ENCODE measurements at regions not wholly inside any gene's neighbourhood (a gene's known extent, or its start where the extent isn't known, plus 50 kb on each side); places are given as distances from the start of the nearest gene placed in this dataset.

DNA sequence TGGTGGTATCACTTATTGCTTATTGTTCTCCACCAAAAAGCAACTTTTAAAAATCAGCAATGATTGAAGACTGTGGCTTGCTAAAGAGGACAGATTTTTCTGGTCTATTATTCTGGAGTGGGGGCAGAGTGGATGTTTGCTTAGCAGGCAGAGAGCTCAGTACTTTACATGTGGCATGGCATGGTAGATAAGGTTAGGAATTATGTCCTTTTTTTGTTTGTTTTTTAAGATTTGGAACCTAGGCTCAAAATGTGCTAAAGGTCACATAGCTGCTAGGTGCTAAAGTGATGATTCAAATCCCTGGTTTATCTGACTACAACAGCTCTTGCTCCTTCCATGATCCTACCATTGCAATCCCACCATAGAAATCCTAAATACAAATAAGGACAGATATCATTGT is 331.0 kb upstream of the ADAMTS9 start:
- H3K4me1 Mint-ChIP-seq (ENCODE audit: low read depth): no peaks in the 10 kb centered on the region
- no peak overlapping the region for H3K4me3 Mint-ChIP-seq (ENCODE audit: unreplicated experiment)
- no peaks in the 10 kb centered on the region for H3K27me3 Mint-ChIP-seq (ENCODE audit: low read depth)
- peaks cover 2% of the 10 kb centered on the region for H3K36me3 Mint-ChIP-seq (ENCODE audit: low read depth)
- TF ChIP-seq, protein P1, sequence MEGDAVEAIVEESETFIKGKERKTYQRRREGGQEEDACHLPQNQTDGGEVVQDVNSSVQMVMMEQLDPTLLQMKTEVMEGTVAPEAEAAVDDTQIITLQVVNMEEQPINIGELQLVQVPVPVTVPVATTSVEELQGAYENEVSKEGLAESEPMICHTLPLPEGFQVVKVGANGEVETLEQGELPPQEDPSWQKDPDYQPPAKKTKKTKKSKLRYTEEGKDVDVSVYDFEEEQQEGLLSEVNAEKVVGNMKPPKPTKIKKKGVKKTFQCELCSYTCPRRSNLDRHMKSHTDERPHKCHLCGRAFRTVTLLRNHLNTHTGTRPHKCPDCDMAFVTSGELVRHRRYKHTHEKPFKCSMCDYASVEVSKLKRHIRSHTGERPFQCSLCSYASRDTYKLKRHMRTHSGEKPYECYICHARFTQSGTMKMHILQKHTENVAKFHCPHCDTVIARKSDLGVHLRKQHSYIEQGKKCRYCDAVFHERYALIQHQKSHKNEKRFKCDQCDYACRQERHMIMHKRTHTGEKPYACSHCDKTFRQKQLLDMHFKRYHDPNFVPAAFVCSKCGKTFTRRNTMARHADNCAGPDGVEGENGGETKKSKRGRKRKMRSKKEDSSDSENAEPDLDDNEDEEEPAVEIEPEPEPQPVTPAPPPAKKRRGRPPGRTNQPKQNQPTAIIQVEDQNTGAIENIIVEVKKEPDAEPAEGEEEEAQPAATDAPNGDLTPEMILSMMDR (IDR thresholded peaks at IDR 0.05): no peak
- H3K9me3 Mint-ChIP-seq (ENCODE audit: low read depth): peaks cover 1% of the 10 kb centered on the region
- DNase-seq (ENCODE audit: low spot score): no peak
- H3K27ac Mint-ChIP-seq (ENCODE audit: unreplicated experiment): no peak overlapping the region

- Mint-ChIP-seq H3K36me3 (ENCODE audit: low read depth) (peaks cover 2% of the 10 kb centered on the region), H3K27ac (ENCODE audit: unreplicated experiment) (no peak overlapping the region), H3K4me3 (ENCODE audit: unreplicated experiment) (no peak overlapping the region), H3K27me3 (ENCODE audit: low read depth) (no peaks in the 10 kb centered on the region), H3K4me1 (ENCODE audit: low read depth) (no peaks in the 10 kb centered on the region), H3K9me3 (ENCODE audit: low read depth) (peaks cover 3% of the 10 kb centered on the region)
- no peak for DNase-seq (ENCODE audit: low spot score)
- TF ChIP-seq, protein P1 (IDR thresholded peaks at IDR 0.05): no peak
Measured at GRCh38 chr3:65017359-65017758, 329.6 kb upstream of the ADAMTS9 start.

- Mint-ChIP-seq H3K4me3 (ENCODE audit: unreplicated experiment) (no peak overlapping the region), H3K4me1 (ENCODE audit: low read depth) (no peaks in the 10 kb centered on the region), H3K27me3 (ENCODE audit: low read depth) (no peaks in the 10 kb centered on the region), H3K9me3 (ENCODE audit: low read depth) (peaks cover 3% of the 10 kb centered on the region), H3K36me3 (ENCODE audit: low read depth) (peaks cover 2% of the 10 kb centered on the region), H3K27ac (ENCODE audit: unreplicated experiment) (no peak overlapping the region)
- no peak for DNase-seq (ENCODE audit: low spot score)
- TF ChIP-seq, protein P1 (IDR thresholded peaks at IDR 0.05): no peak
Measured at GRCh38 chr3:65015711-65016110, 327.9 kb upstream of the ADAMTS9 start.

GRCh38 chr3:65013053-65013452 is 325.3 kb upstream of the ADAMTS9 start:
- H3K27me3 Mint-ChIP-seq (ENCODE audit: low read depth): no peaks in the 10 kb centered on the region
- DNase-seq (ENCODE audit: low spot score): no peak
- H3K9me3 Mint-ChIP-seq (ENCODE audit: low read depth): peaks cover 3% of the 10 kb centered on the region
- H3K27ac Mint-ChIP-seq (ENCODE audit: unreplicated experiment): no peak overlapping the region
- no peaks in the 10 kb centered on the region for H3K4me1 Mint-ChIP-seq (ENCODE audit: low read depth)
- peaks cover 2% of the 10 kb centered on the region for H3K36me3 Mint-ChIP-seq (ENCODE audit: low read depth)
- TF ChIP-seq, protein P1 (IDR thresholded peaks at IDR 0.05): no peak
- H3K4me3 Mint-ChIP-seq (ENCODE audit: unreplicated experiment): no peak overlapping the region

DNA sequence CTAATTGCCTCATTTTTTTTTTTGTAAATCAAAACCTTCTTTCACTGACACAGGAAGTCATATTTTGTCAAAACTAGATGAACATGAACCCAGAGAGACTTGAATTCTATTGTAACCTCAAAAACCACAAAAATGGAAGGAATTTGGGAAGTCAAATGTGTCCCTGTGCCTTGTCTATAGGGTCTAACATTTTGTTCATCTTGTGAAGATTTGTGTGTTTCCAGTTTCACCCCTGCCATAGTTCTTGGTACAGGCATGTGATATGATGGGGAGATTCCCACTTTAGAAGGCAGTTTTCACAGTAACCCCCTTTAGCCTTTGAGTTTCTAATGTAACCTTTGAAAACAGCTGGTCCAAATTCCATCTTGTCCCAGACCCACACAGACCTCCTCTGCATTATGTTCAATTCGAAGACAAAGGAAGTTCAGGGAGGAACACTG is 318.5 kb upstream of the ADAMTS9 start:
- H3K27me3 Mint-ChIP-seq (ENCODE audit: low read depth): no peaks in the 10 kb centered on the region
- no peaks in the 10 kb centered on the region for H3K36me3 Mint-ChIP-seq (ENCODE audit: low read depth)
- no peak for DNase-seq (ENCODE audit: low spot score)
- H3K4me1 Mint-ChIP-seq (ENCODE audit: low read depth): peaks cover 22% of the 10 kb centered on the region
- TF ChIP-seq, protein P1 (IDR thresholded peaks at IDR 0.05): no peak
- no peak overlapping the region for H3K4me3 Mint-ChIP-seq (ENCODE audit: unreplicated experiment)
- H3K27ac Mint-ChIP-seq (ENCODE audit: unreplicated experiment): peak overlapping the region; percentile 32
- H3K9me3 Mint-ChIP-seq (ENCODE audit: low read depth): no peaks in the 10 kb centered on the region
